Right lobe of liver (tissue), 6 donors: ENCODE measurements at regions not wholly inside any gene's neighbourhood (a gene's known extent, or its start where the extent isn't known, plus 50 kb on each side); places are given as distances from the start of the nearest gene placed in this dataset.

Experiments
- ATAC-seq, 4 donors: fragments of 200-7000 bp; cut with Tn5 transposase; one replicate each; pipeline ENCODE4 v1.9.1; 2020; ENCODE audit warnings: mild to moderate bottlenecking in 4 of 4, moderate library complexity in 4 of 4
- DNase-seq, 3 donors: peaks; one replicate each; pipeline ENCODE4 v3.0.0-alpha.2; 2020
- H3K27ac ChIP-seq, 3 donors: fragments of 200-600 bp; one replicate each; pipeline ENCODE4 v1.8.0; 2022
- H3K27me3 ChIP-seq, 2 donors: fragments of 200-600 bp; one replicate each; pipeline ENCODE4 v1.8.0; 2022
- H3K36me3 ChIP-seq, 4 donors: fragments of 200-600 bp; sonication (generic) in 1 of 4; one replicate each; pipeline versions ENCODE4 v1.5.1 to v1.8.0; 2017 to 2022; ENCODE audit warnings: control low read depth in 1 of 4
- H3K4me1 ChIP-seq, 4 donors: fragments of 200-600 bp; sonication (generic) in 1 of 4; one replicate each; pipeline versions ENCODE4 v1.5.1 to v1.8.0; 2017 to 2022; ENCODE audit warnings: control low read depth in 1 of 4
- H3K4me3 ChIP-seq, 3 donors: fragments of 200-600 bp; one replicate each; pipeline ENCODE4 v1.8.0; 2022
- H3K9me3 ChIP-seq, 4 donors: fragments of 200-600 bp; sonication (generic) in 1 of 4; one replicate each; pipeline versions ENCODE4 v1.5.1 to v1.8.0; 2017 to 2022; ENCODE audit warnings: control low read depth in 1 of 4
- POLR2A ChIP-seq: fragments of 450-650 bp; IDR thresholded peaks from one replicate; pipeline ENCODE4 v1.6.1; 2017; ENCODE audit warnings: antibody characterized with exemption, mild to moderate bottlenecking
- WGBS: methylation state at CpG from one replicate; pipeline ENCODE4 v1.1.6; 2018; ENCODE audit warnings: low coverage, low lambda C conversion rate; ENCODE audit not compliant: insufficient coverage; ENCODE audit errors: missing lambda C conversion rate; 5-methylcytosine and 5-hydroxymethylcytosine counted together
- intact Hi-C, 2 donors: fragments of 100-400 bp; cut with DNase I; formaldehyde crosslinking; loops; one replicate each; pipeline versions ENCODE4 v1.11.2 to v1.14.1; 2022
- TF ChIP-seq, protein P1 (sequence below), 4 donors: fragments of 200-600 bp in 3 of 4; fragments of 450-650 bp in 1 of 4; IDR thresholded peaks; one replicate each; pipeline versions ENCODE4 v1.5.1 to v1.8.0; 2016 to 2022; ENCODE audit warnings: antibody characterized with exemption in 4 of 4, mild to moderate bottlenecking in 2 of 4
- donor health status: DM: no; HTN: yes; CAD: no.
- donor health status: DM: no; HTN: no; CAD: no.
- donor health status: DM: no; HTN: no; CAD: no.
- donor health status: DM: no; HTN: yes; CAD: no.
- donor health status: DM: no; HTN: yes; CAD: no.

GRCh38 chr1:47635111-47635510, 197.3 kb downstream of the FOXD2 start:
- ATAC-seq, result no peak
- Histone ChIP-seq H3K36me3 (no peaks in the 10 kb centered on the region), H3K9me3 (no peaks in the 10 kb centered on the region), H3K27me3 (no peaks in the 10 kb centered on the region), H3K4me1 (no peaks in the 10 kb centered on the region), H3K27ac (no peak overlapping the region), H3K4me3 (no peak overlapping the region)
- DNase-seq, result no peak
- WGBS, result 55% methylated on average over 2 of the region's 5 CpGs
- intact Hi-C loops, result no loop called here
- TF ChIP-seq POLR2A, result no peak
- TF ChIP-seq, protein P1, sequence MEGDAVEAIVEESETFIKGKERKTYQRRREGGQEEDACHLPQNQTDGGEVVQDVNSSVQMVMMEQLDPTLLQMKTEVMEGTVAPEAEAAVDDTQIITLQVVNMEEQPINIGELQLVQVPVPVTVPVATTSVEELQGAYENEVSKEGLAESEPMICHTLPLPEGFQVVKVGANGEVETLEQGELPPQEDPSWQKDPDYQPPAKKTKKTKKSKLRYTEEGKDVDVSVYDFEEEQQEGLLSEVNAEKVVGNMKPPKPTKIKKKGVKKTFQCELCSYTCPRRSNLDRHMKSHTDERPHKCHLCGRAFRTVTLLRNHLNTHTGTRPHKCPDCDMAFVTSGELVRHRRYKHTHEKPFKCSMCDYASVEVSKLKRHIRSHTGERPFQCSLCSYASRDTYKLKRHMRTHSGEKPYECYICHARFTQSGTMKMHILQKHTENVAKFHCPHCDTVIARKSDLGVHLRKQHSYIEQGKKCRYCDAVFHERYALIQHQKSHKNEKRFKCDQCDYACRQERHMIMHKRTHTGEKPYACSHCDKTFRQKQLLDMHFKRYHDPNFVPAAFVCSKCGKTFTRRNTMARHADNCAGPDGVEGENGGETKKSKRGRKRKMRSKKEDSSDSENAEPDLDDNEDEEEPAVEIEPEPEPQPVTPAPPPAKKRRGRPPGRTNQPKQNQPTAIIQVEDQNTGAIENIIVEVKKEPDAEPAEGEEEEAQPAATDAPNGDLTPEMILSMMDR (IDR thresholded peaks at IDR 0.05), result no peak

DNA sequence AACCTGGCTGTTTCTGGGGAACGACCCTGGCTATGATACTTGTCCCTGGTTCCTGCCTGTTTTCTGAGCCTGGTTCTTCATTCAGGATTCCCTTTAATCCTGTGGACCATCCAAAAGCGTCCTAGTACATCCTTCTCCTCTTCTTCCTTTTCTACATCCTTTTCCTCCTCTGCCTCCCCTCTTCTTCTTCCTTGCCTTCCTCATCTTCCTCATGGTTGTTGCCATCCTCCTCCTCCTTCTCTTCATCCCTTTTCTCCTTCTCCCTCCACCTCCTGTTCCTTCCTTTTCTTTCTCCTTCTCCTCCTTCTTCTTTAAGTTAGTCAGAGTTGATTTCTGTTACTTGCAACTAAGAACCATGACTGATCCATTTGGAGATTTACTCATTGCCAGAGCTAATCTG, 197.8 kb downstream of the FOXD2 start:
- Histone ChIP-seq H3K27ac (no peak overlapping the region), H3K4me1 (no peaks in the 10 kb centered on the region), H3K4me3 (no peak overlapping the region), H3K36me3 (no peaks in the 10 kb centered on the region), H3K27me3 (no peaks in the 10 kb centered on the region), H3K9me3 (no peaks in the 10 kb centered on the region)
- DNase-seq (no peak), ATAC-seq (no peak)
- no peak for TF ChIP-seq POLR2A
- TF ChIP-seq, protein P1 (IDR thresholded peaks at IDR 0.05), result no peak
- intact Hi-C loops, result no loop called here
- WGBS, result 77% methylated on average over 2 of the region's 2 CpGs

- no peaks in the 10 kb centered on the region for H3K4me1 ChIP-seq
- intact Hi-C loops, result no loop called here
- 89% methylated on average over 5 of the region's 6 CpGs for WGBS
- DNase-seq (no peak), ATAC-seq (no peak)
- no peaks in the 10 kb centered on the region for H3K9me3 ChIP-seq
- no peaks in the 10 kb centered on the region for H3K36me3 ChIP-seq
- H3K4me3 ChIP-seq, result no peak overlapping the region
- H3K27ac ChIP-seq, result no peak overlapping the region
- TF ChIP-seq, protein P1 (IDR thresholded peaks at IDR 0.05), result no peak
- TF ChIP-seq POLR2A, result no peak
- H3K27me3 ChIP-seq, result no peaks in the 10 kb centered on the region
These were observed 199.4 kb downstream of the FOXD2 start for GRCh38 chr1:47637111-47637685.

- ATAC-seq (no peak), DNase-seq (no peak)
- Histone ChIP-seq H3K4me1 (no peaks in the 10 kb centered on the region), H3K4me3 (no peak overlapping the region), H3K27ac (no peak overlapping the region), H3K9me3 (no peaks in the 10 kb centered on the region), H3K27me3 (no peaks in the 10 kb centered on the region), H3K36me3 (no peaks in the 10 kb centered on the region)
- 42% methylated on average over 6 of the region's 9 CpGs for WGBS
- TF ChIP-seq POLR2A, result no peak
- TF ChIP-seq, protein P1 (IDR thresholded peaks at IDR 0.05), result no peak
- intact Hi-C loops, result no loop called here
These were observed 200.4 kb downstream of the FOXD2 start for GRCh38 chr1:47638240-47638639.

DNA sequence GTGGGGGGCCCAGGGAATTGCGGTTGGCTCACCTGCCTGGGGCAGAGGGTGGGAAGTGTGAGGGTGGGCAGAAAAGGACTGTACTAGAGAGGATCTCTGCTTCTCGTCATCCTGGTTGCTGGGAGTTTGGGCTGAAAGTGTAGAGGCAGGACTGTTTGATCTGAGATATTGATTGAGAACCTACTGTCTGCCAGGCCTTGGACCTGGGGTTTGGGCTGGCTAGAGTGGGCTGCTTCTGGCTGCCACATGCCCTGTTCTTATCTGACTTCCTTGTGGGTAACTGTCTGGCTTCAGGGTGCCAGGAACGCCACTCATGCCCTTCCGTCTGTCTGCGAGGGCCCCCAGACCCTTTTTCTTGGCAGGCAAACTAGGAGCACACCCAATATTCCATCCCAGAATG, 200.9 kb downstream of the FOXD2 start:
- Histone ChIP-seq H3K27me3 (no peaks in the 10 kb centered on the region), H3K27ac (no peak overlapping the region), H3K4me1 (no peaks in the 10 kb centered on the region), H3K36me3 (no peaks in the 10 kb centered on the region), H3K4me3 (no peak overlapping the region), H3K9me3 (no peaks in the 10 kb centered on the region)
- no peak for DNase-seq
- TF ChIP-seq POLR2A, result no peak
- TF ChIP-seq, protein P1 (IDR thresholded peaks at IDR 0.05), result no peak
- no peak for ATAC-seq
- WGBS, result 60% methylated on average over 1 of the region's 5 CpGs
- intact Hi-C loops, result no loop called here
